Suppressor macrophage treated with lipopolysaccharide for 4 hours (primary cell): ENCODE measurements at regions not wholly inside any gene's neighbourhood (a gene's known extent, or its start where the extent isn't known, plus 50 kb on each side); places are given as distances from the start of the nearest gene placed in this dataset.

Source experiments
- DNase-seq: peaks from one replicate; pipeline ENCODE4 v3.0.0-alpha.2; 2020

DNA sequence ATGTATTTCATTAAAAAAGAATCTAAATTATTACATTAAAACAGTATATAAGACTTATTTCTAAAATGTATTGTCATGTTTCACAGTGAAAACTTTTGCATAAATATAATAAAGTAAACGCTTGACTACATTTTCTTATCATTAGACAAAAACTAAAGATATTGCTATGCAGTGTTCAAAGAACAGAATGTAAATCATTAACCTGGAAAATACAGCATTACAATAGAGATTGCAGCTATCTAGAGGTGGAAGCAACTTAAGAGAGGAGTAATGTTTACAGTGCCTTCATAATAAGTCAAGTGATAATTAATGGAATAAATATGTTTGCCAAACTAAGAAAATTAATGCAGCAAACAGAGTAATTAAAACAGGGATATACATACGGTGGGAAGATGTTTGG is 940.9 kb downstream of the FSTL5 start:
- no peak for DNase-seq

DNA sequence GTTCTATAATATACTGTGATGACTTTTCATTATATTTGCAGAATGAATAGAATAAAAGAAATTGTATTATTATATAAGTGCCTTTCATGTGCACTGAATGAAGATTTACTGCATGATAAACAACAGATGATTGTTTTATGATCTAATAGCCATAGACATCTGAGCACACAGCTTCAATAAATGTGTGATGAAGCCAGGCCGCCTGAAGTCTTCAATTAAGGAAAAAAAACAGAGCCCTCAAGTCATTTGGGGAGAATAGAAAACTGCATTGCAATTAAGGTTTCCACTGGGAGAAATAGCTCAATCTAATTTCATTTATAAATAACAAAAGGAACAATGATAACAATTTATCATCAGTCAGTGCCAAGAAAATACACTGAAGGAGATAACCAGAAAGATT is 955.2 kb downstream of the FSTL5 start:
- DNase-seq, result no peak

DNA sequence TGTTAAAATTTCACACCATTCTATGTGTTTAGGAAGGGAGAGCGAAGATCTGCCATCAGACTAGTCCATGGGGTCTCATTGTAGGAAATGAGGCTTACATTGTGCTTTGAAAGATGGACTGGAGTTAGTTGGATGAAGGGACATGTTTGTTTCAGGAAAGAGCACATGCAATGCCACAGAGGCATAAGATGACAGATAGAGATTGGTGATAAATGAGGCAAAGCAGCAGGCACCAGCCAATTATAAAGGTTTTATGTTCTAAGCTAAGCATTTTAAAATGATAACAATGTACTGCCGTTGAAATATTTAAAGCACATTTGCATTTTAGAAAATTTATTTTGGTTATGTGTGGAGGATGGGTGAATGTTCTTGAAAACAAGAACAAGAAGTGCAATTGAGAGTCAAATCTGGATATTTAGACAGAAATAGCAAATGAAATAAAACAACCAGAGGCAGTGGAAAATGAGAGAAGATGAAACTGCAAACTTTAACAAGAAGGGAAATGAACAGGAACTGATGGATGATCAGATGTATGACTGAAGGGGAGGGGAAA is 957.2 kb downstream of the FSTL5 start:
- DNase-seq, result no peak

DNA sequence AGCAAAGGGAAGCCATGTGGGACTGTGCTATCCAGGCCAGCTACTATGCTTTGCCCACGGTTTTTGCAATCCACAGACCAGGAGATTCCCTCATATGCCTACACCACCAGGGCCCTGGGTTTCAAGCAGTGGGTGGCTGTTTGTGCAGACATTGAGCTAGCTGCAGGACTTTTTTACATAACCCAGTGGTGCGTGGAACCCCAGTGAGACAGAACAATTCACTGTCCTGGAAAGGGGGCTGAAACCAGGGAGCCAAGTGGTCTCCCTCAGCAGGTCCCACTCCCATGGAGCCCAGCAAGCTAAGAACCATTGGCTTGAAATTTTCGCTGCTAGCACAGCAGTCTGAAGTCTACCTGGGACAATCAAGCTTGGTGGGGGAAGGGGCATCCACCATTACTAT is 959.9 kb downstream of the FSTL5 start:
- no peak for DNase-seq

DNA sequence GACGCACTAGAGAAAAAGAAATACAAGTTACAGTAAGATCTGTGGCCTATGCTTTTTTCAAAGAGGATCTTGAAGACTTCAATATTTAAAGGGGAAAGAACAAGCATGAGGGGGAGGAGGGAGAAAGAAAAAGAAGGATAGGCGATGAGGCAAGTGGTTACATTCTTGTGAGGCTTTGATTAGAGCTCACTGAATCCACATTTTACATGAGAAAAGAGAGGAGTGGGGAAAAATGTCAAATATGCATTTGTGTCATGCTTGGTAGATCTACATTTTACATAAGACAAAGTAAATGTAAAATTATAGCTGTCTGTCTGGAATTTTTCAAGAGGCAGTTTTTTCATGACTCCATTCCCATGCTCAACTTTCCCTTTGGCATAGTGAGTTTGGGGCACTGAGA is 965.9 kb downstream of the FSTL5 start:
- no peak for DNase-seq

- no peak for DNase-seq
Measured at GRCh38 chr4:161197474-161197873, 966.3 kb downstream of the FSTL5 start.

GRCh38 chr4:161189286-161190134 is 974.3 kb downstream of the FSTL5 start:
- no peak for DNase-seq

GRCh38 chr4:161188578-161188977 is 975.2 kb downstream of the FSTL5 start:
- no peak for DNase-seq

DNA sequence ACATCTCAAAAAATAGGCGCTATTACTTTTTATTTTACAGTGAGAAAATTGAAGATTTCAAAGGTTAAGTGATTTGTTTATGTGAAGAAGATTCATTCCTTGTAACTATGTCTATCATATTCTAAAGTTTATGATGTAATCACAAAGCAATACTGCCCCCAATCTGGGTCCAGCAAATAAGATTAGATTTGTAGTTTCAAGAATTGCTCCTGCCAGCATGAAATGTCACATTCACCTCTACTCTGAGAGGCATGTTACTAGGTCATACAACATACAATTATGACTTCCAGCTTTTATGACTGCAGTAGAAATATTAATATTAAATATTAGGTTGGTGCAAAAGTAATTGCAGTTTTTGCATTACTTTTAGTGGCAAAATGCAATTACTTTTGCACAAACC is 976.2 kb downstream of the FSTL5 start:
- DNase-seq, result no peak

- no peak for DNase-seq
Measured at GRCh38 chr4:161186750-161187149, 977.0 kb downstream of the FSTL5 start.

DNA sequence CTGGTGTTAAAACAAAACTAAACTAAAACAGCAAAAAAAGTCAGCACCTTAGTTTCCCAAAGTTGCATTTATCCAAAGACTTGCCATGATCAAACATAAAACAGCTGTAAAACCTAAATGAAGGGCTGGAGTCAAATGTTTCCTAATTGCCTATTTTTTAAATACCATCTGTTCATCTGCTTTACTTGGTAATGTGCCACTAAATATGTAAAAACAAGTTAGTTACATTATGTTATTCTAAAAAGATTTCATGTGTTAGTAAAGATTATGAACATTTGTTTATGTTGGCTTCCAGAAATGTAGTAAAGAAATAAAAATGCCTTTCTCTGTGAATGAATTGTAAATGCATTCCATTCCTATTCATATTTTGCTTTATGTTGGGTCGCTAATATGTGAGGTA is 977.8 kb downstream of the FSTL5 start:
- DNase-seq, result no peak

GRCh38 chr4:161183729-161184128 is 980.1 kb downstream of the FSTL5 start:
- no peak for DNase-seq

GRCh38 chr4:161182913-161183312 is 980.9 kb downstream of the FSTL5 start:
- no peak for DNase-seq

DNA sequence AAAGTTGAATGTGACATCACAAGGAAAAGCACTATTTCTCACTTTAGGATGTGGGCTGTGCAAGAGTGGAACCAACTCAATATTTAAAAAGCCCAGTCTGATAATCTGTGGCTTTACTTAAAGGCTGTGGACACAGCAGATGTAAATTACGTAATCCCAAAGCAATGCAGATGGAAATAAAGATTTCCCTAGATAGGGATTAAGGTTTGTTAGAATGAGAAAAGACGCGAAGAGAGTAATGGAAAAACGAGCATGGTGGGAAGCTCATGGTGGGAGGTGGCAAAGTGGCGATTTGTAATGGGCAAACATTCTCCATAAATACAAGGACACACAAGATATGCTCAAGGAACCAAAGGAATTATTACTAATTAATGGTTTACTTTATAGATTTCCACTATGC is 985.5 kb downstream of the FSTL5 start:
- no peak for DNase-seq

GRCh38 chr4:161172396-161173026 is 991.3 kb downstream of the FSTL5 start:
- DNase-seq, result no peak

DNA sequence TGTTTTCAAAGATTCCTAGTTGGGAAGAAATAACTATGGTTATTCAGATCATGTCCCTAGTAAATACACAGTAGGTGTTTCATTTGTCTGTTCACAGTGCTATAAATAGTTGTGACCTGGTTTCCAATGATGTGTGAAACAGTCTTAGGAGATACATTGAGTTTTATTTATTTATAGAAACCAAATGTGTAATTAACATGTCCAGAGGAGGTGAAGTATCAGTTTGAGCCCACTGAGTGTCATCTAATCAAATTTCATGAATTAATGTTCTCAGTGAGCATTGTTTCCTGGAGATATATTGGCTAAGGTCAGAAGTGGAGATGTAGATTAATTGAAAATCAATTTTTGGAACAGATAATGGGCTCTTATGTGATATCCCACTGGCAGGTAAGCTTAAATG is 996.3 kb downstream of the FSTL5 start:
- DNase-seq, result no peak

- no peak for DNase-seq
Measured at GRCh38 chr4:161160718-161161117, 1003.1 kb downstream of the FSTL5 start.

DNA sequence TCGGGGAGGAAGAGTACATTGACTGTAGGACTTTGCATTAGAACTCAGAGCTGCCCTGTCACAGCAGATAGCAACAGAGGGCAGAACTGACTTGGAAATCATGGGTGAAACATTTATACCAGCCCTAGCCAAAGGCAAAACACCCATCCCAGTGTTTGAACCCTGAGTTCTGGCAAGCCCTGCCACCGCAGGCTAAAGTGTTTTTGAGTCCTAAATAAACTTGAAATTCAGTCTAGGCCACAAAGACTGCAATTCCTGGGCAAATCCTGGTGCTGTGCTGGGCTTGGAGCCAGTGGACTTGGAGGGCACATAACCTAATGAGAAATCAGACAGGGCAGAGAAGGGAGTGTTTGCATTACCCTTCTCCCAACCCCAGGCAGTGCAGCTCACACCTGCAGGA is 1015.7 kb downstream of the FSTL5 start:
- no peak for DNase-seq

DNA sequence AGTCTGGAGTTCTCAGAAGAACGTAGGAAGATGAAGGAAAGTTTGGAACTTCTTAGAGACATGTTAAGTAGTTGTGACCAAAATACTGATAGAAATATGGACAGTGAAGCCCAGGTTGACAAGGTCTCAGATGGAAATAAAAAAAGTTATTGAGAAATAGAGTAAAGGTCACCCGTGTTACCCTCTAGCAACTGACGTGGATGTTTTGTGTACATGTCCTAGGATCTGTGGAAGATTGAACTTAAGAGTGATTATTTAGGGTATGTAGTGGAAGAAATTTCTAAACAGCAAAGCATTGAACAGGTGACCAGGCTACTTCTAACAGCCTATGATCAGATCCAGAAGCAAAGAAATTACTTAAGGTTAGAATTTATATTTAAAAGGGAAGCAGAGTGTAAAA is 1020.4 kb downstream of the FSTL5 start:
- no peak for DNase-seq

DNA sequence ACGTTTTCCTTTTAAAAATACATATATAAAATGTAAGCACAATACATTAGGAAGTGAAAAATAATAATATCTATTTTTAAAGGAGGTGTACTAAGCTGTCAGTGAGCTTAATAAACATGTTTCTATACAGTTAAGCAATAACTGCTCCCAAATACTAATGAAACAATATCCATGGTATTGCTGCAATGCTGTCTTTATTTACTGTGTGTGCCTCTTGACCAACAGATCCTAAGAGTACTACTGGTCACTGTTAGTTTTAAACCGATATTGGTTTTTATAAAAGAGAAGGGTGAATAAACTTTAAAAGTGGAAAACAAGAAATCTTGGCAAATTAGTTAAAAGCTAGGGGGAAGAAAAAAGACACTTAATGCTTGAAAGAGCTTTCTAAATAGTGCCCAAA is 1029.0 kb downstream of the FSTL5 start:
- no peak for DNase-seq

DNA sequence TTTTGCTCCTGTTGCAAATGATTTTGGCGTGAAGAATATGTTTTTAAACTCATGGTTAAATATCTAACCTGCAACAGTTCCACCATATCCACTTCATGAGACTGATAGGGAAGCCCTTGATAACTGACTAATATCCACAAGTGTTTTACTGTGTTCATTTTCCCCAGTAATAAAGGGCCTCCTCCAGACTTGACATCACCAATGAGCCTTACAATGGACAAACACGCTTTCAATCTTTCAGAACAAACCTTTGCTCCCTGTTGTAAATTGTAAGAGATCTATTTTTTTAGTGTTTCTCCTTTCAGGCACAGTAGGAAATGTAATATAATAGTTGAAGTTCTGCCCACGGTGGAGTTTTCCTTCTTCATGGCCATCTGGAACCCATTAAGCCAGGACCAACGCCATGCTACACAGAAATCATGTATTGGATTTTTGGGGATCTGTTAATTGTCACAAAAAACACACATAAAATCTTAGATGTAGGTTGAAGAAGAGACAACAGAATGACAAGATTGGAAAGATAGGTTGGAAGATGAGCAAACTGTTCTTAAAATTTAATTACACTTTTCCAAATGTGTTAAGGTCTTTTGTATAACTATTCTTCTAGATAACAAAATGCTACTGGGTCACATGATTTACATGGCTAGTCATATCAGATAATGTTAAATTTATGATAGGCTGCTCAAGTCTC is 1030.1 kb downstream of the FSTL5 start:
- no peak for DNase-seq

- no peak for DNase-seq
Measured at GRCh38 chr4:161132715-161133425, 1030.9 kb downstream of the FSTL5 start.

DNA sequence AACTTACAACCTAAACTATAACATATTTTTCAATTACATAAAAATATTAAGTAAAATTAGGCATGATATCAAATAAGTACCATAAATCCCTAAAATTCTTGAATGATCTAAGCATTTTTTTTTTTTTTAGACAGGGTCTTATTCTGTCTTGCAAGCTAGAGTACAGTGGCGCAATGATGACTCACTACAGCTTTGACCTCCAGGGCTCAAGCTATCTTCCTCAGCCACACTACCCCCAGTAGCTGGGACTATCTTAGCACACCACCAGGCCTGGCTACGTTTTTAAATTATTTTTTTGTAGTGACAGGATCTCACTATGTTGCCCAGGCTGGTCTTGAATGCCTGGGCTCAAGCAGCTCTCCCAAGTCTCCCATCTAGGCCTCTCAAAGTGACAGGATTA is 1042.3 kb downstream of the FSTL5 start:
- DNase-seq, result no peak
